ENCODE measurements at regions not wholly inside any gene's neighbourhood (a gene's known extent, or its start where the extent isn't known, plus 50 kb on each side); places are given as distances from the start of the nearest gene placed in this dataset.
"Not testable (repeated sequence)": the region's sequence is repeated elsewhere in the genome, so short reads cannot be mapped to it uniquely, and the experiment has no call there.

DNA sequence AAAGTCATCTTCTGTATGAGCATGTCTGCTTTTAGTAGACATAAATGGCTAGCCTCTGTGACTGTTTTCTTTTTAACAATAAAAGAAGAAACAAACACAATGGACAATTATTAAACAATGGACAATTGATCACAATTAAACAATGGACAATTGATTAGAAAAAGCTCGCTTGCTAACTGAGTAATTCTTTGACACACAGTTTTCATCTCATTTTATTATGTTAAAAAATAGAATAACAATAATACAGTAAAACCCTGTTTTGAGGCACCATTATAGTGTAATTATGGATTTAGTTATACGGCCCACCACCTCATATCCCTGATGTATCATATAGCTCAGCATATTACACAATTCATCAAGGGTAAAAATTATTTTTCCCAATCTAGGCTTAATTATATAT lies 989.0 kb downstream of the LTN1 start:
- not testable (repeated sequence) for DNase-seq (ENCODE audit: low spot score)

DNA sequence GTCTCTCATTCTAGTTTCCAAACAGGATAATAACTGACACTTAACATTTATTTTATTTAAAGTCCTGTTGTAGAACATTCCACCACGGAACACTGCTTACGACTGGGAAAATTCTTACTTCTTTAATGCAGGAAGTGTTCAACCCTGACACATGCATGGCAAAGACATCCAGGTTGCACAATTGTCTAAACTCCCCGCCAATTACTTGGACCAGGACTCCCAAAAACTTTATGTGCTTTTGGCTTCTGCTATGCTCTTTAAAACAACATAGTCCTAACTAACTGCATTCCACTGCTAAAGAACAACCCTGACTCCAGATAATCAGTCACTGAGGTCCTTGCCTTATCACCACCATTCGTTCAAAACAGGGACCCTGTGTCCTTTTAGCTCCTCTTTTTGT lies 995.8 kb downstream of the LTN1 start:
- not testable (repeated sequence) for DNase-seq (ENCODE audit: low spot score)

DNA sequence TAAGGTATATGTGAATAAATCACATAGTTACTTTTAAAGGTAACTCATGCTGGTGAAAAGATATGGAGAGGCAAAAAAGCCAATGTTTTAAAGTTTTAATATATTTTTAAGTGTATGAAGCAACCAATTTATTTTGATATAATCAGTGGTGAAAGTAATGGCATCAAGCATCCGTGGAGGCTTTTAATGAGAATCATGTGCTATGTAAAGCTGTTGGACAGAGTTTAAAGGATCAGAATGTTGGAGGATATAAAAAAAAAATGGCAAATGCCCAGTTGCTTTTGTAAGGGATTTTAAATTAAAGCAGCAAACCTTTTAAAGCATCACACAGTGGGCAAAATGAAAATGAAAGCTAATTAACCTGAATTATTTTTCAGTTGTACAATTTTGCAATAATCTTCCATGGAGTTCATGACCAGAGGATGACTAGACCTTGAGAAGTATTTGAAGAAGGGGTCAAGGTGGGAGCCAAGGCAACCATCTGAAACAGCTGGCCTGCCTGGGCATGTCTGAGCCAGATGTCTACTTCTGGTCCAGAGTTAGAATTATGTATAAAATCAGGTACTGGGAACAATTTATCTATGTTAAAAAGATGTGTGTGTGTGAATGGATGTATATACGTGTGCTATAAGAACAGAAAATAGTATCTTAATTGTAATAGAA lies 1007.9 kb downstream of the LTN1 start:
- not testable (repeated sequence) for DNase-seq (ENCODE audit: low spot score)

DNA sequence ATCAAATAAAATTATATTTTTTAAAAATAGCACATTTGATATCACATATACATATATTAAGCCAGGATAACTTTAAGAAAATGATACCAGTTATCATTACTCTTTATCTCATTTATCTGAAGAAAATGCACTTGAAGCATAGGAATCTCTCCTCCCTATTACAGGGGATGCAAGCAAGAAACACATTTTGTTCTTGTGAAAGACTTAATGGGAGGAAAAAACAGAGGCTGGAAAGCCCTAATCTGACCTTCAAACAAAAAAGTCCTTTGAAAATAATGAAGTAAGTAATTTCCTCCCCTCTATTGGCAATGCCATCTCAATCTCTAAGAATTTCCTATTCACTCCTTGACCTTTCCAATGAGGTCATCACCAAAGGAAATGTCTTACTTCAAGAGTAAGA lies 1012.6 kb upstream of the ADAMTS5 start:
- not testable (repeated sequence) for DNase-seq (ENCODE audit: low spot score)

GRCh38 chr21:27975514-27975913 lies 1008.6 kb upstream of the ADAMTS5 start:
- no peak for DNase-seq (ENCODE audit: low spot score)

DNA sequence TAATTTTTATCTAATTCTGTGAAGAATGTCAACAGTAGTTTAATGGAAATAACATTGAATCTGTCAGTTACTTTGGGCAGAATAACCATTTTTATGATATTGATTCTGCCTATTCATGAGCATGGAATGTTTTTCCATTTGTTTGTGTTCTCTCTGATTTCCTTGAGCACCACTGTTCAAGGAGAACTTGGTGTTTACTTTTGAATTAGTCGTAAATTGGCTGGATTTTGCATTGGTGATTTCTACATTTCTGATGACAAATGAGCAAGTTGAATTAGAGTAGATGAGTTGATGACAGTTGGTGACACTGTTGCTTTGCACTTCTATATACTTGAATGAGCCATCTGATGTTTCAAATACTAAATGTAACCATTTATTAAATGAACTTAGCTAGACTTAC lies 1007.3 kb upstream of the ADAMTS5 start:
- not testable (repeated sequence) for DNase-seq (ENCODE audit: low spot score)

DNA sequence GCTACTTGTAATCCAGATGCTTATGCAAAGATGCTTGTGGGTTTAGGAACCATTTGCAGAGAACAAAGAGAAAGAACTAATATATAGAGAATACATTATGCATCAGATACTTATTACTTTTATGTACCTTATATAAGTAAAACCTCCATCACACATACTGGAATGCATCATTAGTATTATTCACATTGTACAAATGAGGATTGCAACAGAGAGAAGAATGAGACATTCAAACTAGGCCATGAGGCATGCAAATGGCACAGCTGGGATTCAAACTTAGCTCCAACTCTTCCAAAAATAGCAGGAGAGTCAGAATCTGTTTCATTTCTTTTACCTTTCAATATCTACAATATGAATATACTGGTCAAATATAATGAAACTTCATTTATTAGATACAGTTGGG lies 1001.4 kb upstream of the ADAMTS5 start:
- not testable (repeated sequence) for DNase-seq (ENCODE audit: low spot score)

- no peak for DNase-seq (ENCODE audit: low spot score)
These were observed 987.8 kb upstream of the ADAMTS5 start for GRCh38 chr21:27954543-27955165.

GRCh38 chr21:27953340-27954045 lies 986.6 kb upstream of the ADAMTS5 start:
- DNase-seq (ENCODE audit: low spot score): no peak

DNA sequence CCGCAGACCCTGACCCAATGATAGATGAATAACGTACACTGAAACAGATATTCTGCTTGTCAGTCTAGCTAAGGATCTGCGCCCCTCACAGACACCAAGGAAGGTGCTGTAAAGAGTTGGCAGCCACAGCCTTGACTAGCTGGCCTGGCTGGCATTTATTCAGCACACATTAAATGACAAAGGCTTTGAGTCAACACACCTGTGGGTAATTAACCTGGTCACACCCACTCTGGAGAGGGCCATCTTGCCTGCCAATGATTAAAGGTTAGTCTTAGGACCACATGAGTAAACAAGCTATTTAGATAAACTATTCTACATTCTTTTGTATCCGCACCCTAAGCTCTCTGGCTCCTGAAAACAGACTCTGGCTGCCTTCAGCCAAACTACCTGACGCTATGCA lies 982.2 kb upstream of the ADAMTS5 start:
- not testable (repeated sequence) for DNase-seq (ENCODE audit: low spot score)

DNA sequence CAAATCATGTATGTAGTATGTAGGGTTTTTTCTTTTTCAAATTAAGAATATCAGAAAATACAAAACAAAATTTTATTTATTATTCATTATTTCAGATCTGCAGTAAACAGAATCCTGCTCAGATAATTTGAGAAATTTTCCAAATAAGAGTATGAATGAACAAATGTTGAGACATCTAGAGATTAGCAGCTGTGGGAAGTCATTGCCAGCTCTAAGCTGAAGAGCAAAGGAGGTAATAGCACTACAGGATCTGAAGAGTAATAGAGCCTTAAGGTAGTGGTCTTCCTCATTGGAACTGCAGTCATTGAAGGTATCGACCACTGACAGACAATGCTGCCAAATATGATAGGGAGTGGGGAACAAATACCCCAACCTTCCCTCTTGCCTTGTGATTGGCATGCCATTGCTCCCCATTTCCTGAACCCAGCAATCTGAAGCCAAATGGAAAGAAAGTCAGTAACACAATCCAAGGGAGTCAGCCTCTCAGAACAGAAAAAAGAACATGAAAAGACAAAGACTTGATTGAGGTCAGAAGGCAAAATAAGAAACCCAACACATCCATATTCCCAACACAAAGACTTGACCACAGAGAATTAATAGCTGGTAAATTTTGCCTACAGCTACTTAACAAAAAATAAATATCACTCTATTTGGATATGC lies 963.4 kb upstream of the ADAMTS5 start:
- not testable (repeated sequence) for DNase-seq (ENCODE audit: low spot score)

GRCh38 chr21:27929179-27929578 lies 962.3 kb upstream of the ADAMTS5 start:
- not testable (repeated sequence) for DNase-seq (ENCODE audit: low spot score)

DNA sequence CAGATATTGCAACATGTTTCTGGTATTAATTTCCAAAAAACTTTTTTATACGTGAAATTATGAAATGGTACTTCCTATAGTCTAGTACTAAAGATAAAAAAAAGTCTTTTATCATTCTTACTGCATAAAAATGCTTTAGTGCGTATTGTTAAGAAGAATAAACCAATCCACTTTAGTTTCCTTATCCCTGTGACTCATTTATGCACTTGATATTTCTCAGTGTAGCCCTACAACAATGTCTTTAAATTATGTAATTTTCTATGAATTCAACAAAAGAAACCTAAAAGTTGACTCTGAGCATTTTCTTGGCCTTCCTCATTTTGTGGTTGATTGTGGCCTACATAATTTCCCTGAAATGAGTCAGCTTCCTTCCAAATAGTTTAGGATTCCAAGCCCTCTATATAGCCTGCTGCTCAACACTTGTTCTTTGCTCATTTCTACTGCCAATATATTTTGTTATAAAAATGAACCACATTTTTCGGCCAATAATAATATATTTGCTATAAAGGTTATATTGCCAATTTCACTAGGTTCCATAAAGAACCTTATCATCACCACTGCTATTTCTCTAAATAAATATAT lies 961.7 kb upstream of the ADAMTS5 start:
- DNase-seq (ENCODE audit: low spot score): peak; percentile 34

GRCh38 chr21:27921421-27921820 lies 954.5 kb upstream of the ADAMTS5 start:
- DNase-seq (ENCODE audit: low spot score): not testable (repeated sequence)

DNA sequence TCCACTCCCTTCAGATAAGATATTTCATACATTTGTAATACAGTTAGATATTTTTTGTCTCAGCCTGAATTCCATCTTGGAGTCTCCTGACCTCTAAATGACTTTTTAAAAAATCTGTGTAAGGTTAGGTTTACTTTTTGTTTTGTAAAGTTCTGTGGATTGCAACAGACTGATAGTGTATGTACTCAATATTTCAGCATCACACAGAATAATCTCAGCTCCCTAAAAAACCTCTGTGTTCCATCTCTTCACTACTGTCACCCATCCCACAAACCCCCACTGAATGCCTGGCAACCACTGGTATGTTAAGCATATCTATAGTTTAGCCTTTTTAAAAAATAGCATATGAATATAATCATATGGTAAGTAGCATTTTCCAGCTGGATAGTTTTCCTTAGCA lies 951.1 kb upstream of the ADAMTS5 start:
- not testable (repeated sequence) for DNase-seq (ENCODE audit: low spot score)

GRCh38 chr21:27916326-27916725 lies 949.4 kb upstream of the ADAMTS5 start:
- not testable (repeated sequence) for DNase-seq (ENCODE audit: low spot score)

DNA sequence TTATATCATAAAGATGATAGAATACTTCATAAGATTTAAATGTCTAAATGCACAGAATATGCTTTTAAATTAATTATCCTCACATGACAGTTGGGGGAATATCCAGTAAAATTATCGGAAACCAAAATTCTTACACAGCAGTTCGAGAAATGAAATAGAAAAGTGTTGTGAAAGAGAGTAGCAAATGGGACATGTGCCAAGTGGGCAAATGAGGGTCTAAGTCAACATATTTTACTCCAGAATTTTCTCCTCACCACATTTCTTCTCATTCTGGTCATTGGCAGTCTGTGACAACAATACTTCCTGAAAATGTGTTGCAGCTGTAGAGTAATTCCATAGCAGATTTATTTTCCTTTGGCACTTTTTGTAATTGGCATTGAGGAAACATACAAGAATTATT lies 945.2 kb upstream of the ADAMTS5 start:
- not testable (repeated sequence) for DNase-seq (ENCODE audit: low spot score)

DNA sequence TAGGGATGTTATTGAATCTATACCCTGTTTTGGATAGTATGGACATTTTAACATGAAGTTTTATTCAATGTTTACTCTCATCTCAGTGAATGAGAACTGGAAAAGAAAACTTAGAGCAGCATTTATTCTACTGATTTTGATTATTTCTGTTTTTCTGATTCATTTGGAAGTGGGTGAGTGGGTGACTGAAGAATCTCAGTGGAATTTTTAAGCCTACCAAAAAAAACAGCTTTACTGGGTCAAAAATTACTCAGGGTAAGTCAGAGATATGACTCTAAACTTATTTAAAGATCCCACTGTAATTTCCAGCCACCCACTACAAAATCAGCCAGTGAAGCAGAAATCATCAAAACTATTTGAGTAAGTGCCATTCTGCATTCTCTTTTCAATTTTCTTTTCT lies 942.6 kb upstream of the ADAMTS5 start:
- DNase-seq (ENCODE audit: low spot score): not testable (repeated sequence)

GRCh38 chr21:27908816-27909215 lies 941.9 kb upstream of the ADAMTS5 start:
- DNase-seq (ENCODE audit: low spot score): not testable (repeated sequence)

DNA sequence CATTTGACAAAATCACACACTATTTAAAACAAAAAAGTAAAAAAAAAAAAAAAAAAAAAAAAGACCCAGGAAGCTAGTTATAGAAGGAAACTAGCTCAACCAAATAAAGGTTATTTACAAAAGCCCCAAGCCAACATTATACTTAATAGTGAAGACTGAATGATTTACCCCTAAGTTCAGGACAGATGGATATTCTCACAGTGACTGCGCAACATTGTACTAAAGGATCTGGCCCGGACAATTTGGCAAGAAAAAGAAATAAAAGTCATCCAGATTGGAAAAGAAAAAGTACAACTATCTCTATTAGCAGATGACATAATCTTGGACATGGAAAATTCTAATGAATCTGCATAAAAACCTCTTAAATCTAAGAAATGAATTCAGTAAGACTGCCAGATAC lies 936.0 kb upstream of the ADAMTS5 start:
- not testable (repeated sequence) for DNase-seq (ENCODE audit: low spot score)

- DNase-seq (ENCODE audit: low spot score): not testable (repeated sequence)
These were observed 926.7 kb upstream of the ADAMTS5 start for GRCh38 chr21:27893619-27894018.

DNA sequence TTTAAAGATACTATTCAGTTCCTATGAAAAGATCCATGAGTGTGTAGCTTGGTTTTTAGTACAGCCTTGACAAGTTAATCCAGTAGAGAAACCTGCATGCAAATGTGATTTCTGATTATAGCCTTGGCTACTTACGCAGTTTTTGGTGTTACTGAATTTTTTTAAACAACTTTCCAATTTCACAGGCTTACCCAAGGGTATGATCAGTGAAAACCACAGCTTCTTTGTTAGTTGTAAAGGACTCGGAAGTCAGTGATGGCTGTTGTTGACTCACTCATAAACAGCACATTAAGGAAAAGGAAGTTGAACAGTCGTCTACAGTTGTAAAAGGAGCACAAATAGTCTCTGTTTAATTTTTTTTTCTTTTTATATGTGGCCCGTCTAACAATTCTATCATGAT lies 924.6 kb upstream of the ADAMTS5 start:
- not testable (repeated sequence) for DNase-seq (ENCODE audit: low spot score)

Measured in hepatic stellate cell (primary cell).